Stomach (tissue), 4 donors: ENCODE measurements at regions not wholly inside any gene's neighbourhood (a gene's known extent, or its start where the extent isn't known, plus 50 kb on each side); places are given as distances from the start of the nearest gene placed in this dataset.

Source experiments
- CTCF ChIP-seq, 7 experiments: fragments of 450-650 bp in 4 of 7; fragments of 200-600 bp in 3 of 7; sonication (generic) in 3 of 7; IDR thresholded peaks; one replicate each; pipeline ENCODE4 v1.5.1; 2016 to 2019; ENCODE audit warnings: antibody characterized with exemption in 7 of 7, control low read depth in 2 of 7, mild to moderate bottlenecking in 1 of 7
- EP300 ChIP-seq: sonication (generic); formaldehyde crosslinking; IDR thresholded peaks from one replicate; pipeline ENCODE4 v1.6.1; 2017; ENCODE audit warnings: antibody characterized with exemption
- POLR2A ChIP-seq, 4 donors: fragments of 450-650 bp; IDR thresholded peaks; one replicate each; pipeline ENCODE4 v1.6.1; 2016; ENCODE audit warnings: antibody characterized with exemption in 4 of 4, control low read depth in 2 of 4, mild to moderate bottlenecking in 1 of 4, moderate library complexity in 1 of 4
- POLR2AphosphoS5 ChIP-seq, 3 donors: sonication (generic); formaldehyde crosslinking; IDR thresholded peaks; one replicate each; pipeline ENCODE4 v1.6.1; 2016; ENCODE audit warnings: antibody characterized with exemption in 3 of 3

- no peak for TF ChIP-seq CTCF (IDR thresholded peaks at IDR 0.05)
- TF ChIP-seq EP300 = no peak
- TF ChIP-seq POLR2A (IDR thresholded peaks at IDR 0.05) = no peak
- no peak for TF ChIP-seq POLR2AphosphoS5 (IDR thresholded peaks at IDR 0.05)
These were observed 259.9 kb upstream of the RAB4A start for GRCh38 chr1:229011022-229011421.
